ENCODE measurements at regions not wholly inside any gene's neighbourhood (a gene's known extent, or its start where the extent isn't known, plus 50 kb on each side); places are given as distances from the start of the nearest gene placed in this dataset.
A peak's percentile ranks its signal among the peaks of the same experiment; 100 is the strongest.
"Not testable (repeated sequence)": the region's sequence is repeated elsewhere in the genome, so short reads cannot be mapped to it uniquely, and the experiment has no call there.

DNA sequence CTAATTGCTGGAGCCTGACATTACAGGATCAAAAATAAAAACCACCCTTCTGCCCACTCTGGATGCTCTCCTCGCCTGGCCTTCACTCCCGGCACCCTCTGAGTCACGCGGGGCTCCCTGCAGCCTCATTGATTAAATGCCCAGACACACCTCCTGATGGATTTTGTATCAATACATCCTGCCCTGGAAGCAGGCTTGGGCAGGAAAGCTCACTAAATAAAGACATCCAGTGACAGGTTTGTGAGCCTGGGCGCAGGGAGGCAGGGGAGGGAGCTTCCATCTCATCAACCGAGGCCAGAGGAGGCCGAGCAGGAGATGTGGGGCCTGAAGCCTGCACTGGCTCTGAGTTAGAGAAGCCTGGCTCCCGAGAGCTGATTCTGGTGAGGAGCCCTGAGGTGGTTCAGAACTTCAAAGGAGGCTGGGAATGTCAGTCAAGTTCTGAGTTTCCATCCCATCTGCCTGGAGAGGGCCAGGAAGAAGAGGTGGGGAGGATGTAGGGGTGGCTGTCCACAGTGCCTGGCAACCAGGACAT, 318.6 kb downstream of the ADGRD1 start:
- DNase-seq (ENCODE audit: low spot score); FAIRE-seq: not testable (repeated sequence)

DNA sequence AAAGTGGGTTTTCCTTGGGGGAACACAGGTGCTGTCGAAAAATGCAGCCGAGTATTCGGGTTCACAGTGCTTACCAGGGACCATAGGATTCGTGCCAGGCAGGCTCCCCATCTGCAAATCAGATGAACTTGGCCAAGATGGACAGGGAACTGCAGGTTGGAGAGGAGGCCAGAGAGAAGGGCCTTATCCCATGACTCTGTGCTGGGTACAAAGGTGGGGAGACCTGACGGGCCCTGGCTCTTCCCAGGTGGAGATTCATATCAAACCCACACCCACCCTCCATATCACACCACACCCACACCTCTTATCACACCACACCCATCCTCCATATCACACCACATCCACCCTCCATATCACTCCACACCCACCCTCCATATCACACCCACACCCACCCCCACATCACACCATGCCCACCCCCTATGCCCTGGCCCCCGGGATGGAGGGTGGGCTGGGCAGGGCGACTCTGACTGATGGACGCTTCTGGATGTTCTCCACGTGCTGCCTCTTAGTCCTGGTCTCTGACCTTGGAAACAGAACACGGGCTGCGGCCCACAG, 319.7 kb downstream of the ADGRD1 start:
- FAIRE-seq (no peak), DNase-seq (ENCODE audit: low spot score) (no peak)

- no peak for DNase-seq (ENCODE audit: low spot score)
- FAIRE-seq: peak; percentile 48
Measured at GRCh38 chr12:131274061-131274460, 320.4 kb downstream of the ADGRD1 start.

GRCh38 chr12:131274906-131275305, 321.2 kb downstream of the ADGRD1 start:
- DNase-seq (ENCODE audit: low spot score): no peak
- no peak for FAIRE-seq

- no peak for FAIRE-seq
- DNase-seq (ENCODE audit: low spot score): no peak
Measured at GRCh38 chr12:131275824-131276223, 322.1 kb downstream of the ADGRD1 start.

DNA sequence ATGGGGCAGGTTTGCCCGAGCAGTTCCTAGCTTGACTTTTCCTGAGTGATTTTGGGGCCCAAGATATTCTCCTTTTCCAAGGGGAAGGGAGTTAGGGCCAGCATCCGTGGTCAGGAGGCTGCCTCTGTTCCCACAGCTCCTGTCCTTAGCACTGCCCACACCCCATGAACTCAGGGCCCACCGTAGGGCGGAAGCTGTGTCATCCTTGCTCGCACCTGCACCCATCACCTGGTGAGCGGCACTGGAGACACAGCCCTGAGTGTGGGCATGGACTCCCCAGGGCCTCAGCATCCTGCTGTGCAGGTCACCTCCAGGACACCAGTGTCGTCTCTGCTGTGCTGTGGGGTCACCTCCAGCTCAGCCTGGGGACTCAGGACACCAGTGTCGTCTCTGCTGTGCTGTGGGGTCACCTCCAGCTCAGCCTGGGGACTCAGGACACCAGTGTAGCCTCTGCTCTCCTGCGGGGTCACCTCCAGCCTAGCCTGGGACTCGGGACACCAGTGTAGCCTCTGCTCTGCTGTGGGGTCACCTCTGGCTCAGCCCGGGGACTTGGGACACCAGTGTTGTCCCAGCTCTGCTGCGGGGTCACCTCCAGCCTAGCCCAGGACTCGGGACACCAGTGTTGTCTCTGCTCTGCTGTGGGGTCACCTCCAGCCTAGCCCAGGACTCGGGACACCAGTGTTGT, 322.9 kb downstream of the ADGRD1 start:
- DNase-seq (ENCODE audit: low spot score) (no peak), FAIRE-seq (no peak)

- peak; percentile 90 for FAIRE-seq
Measured at GRCh38 chr12:131277186-131278091, 323.7 kb downstream of the ADGRD1 start.

GRCh38 chr12:131278451-131279115, 324.9 kb downstream of the ADGRD1 start:
- DNase-seq (ENCODE audit: low spot score); FAIRE-seq: not testable (repeated sequence)

More at GRCh38 chr12:131277186-131278091, 323.7 kb downstream of the ADGRD1 start:
- not testable (repeated sequence) for DNase-seq (ENCODE audit: low spot score)

DNA sequence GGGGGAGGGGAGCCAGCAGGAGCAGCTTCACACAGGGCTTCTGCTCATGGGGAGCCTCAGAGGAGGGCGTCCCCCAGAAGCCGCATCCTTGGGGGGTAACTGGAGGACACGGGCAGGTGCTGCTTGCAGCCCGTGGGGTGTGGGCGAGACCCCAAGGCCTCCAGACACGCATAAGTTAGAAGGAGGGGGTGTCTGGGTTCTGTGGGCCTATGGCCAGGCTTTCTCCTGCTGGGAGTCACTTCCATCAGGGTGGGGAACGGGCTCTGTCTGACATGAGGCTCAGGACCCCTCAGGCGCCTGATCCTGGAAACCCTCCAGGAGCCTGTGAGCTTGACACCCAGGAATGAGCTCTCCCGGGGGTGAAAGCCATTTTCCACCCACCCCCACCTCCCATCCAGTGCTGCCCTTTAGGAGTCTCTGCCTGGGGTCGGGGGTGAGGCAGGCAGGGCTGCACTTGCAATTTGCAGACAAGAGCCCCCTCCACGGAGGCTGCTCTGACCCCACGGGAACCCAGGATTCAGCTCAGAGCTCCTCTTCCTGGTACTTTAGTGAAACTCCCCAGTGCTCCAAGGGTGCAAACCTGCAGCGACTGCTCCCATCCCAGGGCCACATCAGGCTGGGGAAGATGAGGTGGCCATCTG, 325.7 kb downstream of the ADGRD1 start:
- DNase-seq (ENCODE audit: low spot score): no peak
- no peak for FAIRE-seq

DNA sequence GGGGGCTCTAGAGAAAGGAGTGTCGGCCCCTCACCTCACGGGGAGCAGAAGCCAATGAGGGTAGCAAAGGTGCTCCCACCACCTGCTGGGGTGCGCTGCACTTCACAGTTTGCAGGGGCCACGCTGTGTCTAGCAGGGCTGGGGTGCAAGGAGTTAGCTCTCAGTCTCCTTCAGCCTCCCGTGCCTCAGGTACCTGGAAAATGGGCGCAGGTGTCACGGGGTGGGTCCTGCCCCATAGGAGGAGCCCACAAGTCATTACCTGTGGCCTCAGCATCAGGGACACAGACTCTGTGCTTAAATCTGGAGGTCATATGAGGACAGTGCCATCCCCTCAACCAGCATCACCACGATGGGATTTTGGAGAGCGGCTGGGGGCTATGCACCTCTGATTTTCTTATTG, 326.7 kb downstream of the ADGRD1 start:
- no peak for FAIRE-seq
- DNase-seq (ENCODE audit: low spot score): no peak

GRCh38 chr12:131281016-131281415, 327.3 kb downstream of the ADGRD1 start:
- FAIRE-seq (no peak), DNase-seq (ENCODE audit: low spot score) (no peak)

GRCh38 chr12:131282292-131283080, 328.8 kb downstream of the ADGRD1 start:
- FAIRE-seq (no peak), DNase-seq (ENCODE audit: low spot score) (no peak)

GRCh38 chr12:131283191-131283861, 329.6 kb downstream of the ADGRD1 start:
- DNase-seq (ENCODE audit: low spot score) (no peak), FAIRE-seq (peak; percentile 92)

GRCh38 chr12:131283862-131284825, 330.4 kb downstream of the ADGRD1 start:
- FAIRE-seq: peak; percentile 20
- DNase-seq (ENCODE audit: low spot score): not testable (repeated sequence)

DNA sequence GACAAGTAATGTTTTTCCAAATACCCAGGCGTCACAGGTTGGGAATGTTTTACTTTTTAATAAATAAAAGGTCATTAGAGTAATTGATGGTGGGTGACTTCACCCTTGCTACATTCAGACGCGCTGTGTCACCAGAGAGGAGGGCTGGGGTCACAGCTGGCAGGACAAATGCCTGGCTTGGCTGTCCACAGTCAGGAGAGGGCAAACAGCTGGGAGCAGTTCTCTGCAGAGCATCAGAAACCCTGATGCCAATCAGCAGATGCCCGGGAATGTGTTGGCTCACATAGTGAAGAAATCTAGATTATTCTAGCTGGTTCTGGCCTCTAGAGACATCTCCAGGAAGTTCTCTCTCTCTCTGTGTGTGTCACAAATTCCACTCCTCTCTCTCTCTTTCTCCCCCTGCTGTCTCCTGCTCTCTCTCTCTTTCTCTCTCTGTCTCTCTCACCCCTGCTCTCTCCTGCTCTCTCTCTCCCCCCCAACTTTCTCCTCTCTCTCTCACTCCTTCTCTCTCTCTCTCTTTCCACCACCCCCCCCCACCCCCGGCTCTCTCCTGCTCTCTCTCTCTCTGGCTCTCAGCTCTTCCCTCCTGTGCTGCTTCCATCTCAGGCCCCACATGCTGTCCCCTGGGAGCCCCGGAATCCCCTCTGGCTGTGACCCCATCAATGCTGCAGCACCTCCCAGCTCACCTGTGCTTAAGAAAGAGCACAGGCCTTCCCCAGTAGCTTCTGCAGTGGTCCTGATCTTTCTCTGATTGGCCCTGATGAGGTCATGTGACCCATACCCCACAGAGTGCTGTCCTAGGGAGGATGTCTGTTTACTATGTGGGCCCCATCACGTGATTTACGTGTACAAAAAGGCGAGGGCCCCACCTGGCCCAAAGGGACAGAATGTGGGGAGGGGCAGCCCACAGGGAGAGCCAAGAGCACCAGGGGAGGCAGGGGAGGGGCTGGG, 331.5 kb downstream of the ADGRD1 start:
- peak; percentile 73 for FAIRE-seq

GRCh38 chr12:131285905-131286295, 332.2 kb downstream of the ADGRD1 start:
- not testable (repeated sequence) for FAIRE-seq; DNase-seq (ENCODE audit: low spot score)

More for the DNA sequence above, 331.5 kb downstream of the ADGRD1 start:
- DNase-seq (ENCODE audit: low spot score): not testable (repeated sequence)

DNA sequence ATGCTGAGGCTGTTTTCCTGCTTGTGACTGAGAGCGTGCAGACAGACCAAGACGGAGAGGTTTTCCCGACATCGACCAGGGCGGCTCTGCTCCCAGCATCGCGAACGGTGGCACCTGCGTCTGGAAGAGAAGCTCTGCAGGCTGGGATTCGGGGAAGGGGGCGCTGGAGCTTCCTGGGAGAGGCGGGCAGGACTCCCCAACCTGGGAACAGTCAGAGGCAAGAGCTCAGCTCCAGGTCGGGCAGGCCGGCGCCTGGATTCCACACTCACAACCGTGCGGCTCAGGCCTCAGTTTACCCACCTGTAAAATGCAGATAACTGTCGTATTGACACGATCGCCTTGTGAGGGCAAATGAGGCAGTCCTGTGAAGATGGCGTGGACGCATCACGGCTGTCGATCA, 332.6 kb downstream of the ADGRD1 start:
- FAIRE-seq: peak; percentile 84
- not testable (repeated sequence) for DNase-seq (ENCODE audit: low spot score)
